ENCODE measurements at regions not wholly inside any gene's neighbourhood (a gene's known extent, or its start where the extent isn't known, plus 50 kb on each side); places are given as distances from the start of the nearest gene placed in this dataset.

DNA sequence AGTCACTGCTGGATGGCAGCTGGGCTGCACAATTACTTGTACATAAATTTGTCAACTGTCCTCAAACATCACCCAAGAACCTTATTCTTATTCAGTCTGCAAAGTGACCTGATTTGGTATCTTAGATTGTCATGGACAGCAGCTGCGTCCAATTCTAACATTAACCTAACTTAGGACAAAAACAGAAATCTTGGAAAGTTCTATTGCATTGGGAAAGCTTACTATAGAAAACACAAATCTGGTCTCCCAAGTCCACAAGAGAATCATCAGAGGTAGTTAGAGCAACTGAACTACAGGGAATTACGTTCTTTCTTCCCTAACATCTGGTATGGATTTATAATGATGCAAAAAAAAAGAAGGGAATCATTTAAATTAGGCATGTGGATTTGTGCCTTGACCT, 283.9 kb downstream of the NR2F1-AS1 start:
- ATAC-seq: no peak
- Histone ChIP-seq H3K4me1 (no peaks in the 10 kb centered on the region), H3K27me3 (no peaks in the 10 kb centered on the region), H3K4me3 (no peak overlapping the region), H3K27ac (no peak overlapping the region), H3K36me3 (no peaks in the 10 kb centered on the region), H3K9me3 (no peaks in the 10 kb centered on the region)
- DNase-seq: no peak
- no peak for TF ChIP-seq POLR2A (IDR thresholded peaks at IDR 0.05)
- intact Hi-C loops (cut with DNase I): no loop called here
- 90 to 92% (median 92%) methylated on average over 2 of the region's 2 CpGs for WGBS, 4 donors

DNA sequence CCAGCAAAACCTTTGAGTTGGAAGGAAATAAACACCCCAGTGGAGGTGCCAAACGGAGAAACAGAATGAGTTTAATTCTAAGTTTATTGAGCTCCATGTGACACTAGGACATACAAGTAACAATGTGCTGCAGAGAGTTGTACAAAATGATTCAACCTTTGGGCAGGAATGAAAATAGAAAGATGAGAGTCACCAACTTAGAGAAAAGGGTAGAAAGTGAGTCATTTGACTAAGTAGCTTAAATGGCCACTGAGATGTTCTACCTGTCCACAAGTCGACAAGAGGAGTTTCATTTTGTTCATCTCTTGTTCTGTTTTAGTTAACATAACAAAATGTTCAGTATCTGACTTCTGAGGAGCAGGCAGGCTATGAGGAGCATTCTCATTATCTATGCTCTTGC, 284.7 kb downstream of the NR2F1-AS1 start:
- DNase-seq (no peak), ATAC-seq (no peak)
- 68 to 78% (median 74%) methylated on average over 2 of the region's 2 CpGs for WGBS, 4 donors
- H3K27ac ChIP-seq: no peak overlapping the region
- H3K36me3 ChIP-seq: no peaks in the 10 kb centered on the region
- H3K9me3 ChIP-seq: no peaks in the 10 kb centered on the region
- no peaks in the 10 kb centered on the region for H3K4me1 ChIP-seq
- H3K27me3 ChIP-seq: no peaks in the 10 kb centered on the region
- no peak for TF ChIP-seq POLR2A (IDR thresholded peaks at IDR 0.05)
- TF ChIP-seq, protein P1, sequence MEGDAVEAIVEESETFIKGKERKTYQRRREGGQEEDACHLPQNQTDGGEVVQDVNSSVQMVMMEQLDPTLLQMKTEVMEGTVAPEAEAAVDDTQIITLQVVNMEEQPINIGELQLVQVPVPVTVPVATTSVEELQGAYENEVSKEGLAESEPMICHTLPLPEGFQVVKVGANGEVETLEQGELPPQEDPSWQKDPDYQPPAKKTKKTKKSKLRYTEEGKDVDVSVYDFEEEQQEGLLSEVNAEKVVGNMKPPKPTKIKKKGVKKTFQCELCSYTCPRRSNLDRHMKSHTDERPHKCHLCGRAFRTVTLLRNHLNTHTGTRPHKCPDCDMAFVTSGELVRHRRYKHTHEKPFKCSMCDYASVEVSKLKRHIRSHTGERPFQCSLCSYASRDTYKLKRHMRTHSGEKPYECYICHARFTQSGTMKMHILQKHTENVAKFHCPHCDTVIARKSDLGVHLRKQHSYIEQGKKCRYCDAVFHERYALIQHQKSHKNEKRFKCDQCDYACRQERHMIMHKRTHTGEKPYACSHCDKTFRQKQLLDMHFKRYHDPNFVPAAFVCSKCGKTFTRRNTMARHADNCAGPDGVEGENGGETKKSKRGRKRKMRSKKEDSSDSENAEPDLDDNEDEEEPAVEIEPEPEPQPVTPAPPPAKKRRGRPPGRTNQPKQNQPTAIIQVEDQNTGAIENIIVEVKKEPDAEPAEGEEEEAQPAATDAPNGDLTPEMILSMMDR (IDR thresholded peaks at IDR 0.05): no peak
- H3K4me3 ChIP-seq: no peak overlapping the region
- intact Hi-C loops (cut with DNase I): no loop called here

DNA sequence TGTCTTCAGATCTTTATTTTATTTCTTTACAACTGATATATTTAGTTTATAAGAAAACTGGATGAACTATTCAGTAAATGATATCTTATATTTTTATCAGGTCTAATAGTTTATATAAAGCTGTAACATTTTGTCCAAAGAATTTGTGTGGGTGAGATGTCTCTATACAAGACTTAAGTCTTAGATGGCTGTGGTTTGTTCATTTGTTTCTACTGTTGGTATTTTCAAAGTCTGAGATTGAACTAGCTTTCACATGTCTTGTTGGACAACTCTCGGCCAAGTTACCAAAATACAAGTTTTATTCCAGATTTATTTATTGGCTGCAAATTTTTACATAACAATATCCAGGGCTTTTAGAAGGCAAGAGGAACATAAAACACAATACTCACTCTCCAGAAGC, 286.0 kb downstream of the NR2F1-AS1 start:
- WGBS, 4 donors: 86 to 92% (median 90%) methylated on average over 1 of the region's 1 CpG
- Histone ChIP-seq H3K9me3 (no peaks in the 10 kb centered on the region), H3K27ac (no peak overlapping the region), H3K36me3 (no peaks in the 10 kb centered on the region), H3K4me1 (no peaks in the 10 kb centered on the region), H3K27me3 (no peaks in the 10 kb centered on the region), H3K4me3 (no peak overlapping the region)
- ATAC-seq (no peak), DNase-seq (no peak)
- intact Hi-C loops (cut with DNase I): no loop called here
- no peak for TF ChIP-seq POLR2A (IDR thresholded peaks at IDR 0.05)
- TF ChIP-seq, protein P1 (IDR thresholded peaks at IDR 0.05): no peak

DNA sequence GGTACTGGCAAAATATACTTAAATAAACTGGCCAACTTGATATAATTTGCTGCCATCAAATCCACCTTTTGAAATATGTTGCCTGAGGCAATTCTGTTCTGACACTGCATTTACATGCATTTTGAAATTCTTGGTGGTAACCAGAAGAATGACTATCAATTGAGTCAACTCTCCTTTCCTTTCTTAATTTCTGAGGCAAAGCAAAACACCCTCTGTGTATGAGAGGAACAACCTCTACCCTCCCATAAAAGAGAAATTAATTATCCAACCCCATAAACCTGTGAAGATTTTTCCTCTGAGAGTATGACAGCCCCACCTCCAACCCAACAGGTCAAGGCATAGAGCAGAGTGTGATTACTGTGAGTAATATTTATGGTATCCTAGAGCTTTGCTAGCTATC, 286.8 kb downstream of the NR2F1-AS1 start:
- TF ChIP-seq, protein P1 (IDR thresholded peaks at IDR 0.05): no peak
- no peak for TF ChIP-seq POLR2A (IDR thresholded peaks at IDR 0.05)
- intact Hi-C loops (cut with DNase I): no loop called here
- Histone ChIP-seq H3K9me3 (no peaks in the 10 kb centered on the region), H3K4me1 (no peaks in the 10 kb centered on the region), H3K36me3 (no peaks in the 10 kb centered on the region), H3K4me3 (no peak overlapping the region), H3K27ac (no peak overlapping the region), H3K27me3 (no peaks in the 10 kb centered on the region)
- no peak for DNase-seq
- ATAC-seq: no peak

DNA sequence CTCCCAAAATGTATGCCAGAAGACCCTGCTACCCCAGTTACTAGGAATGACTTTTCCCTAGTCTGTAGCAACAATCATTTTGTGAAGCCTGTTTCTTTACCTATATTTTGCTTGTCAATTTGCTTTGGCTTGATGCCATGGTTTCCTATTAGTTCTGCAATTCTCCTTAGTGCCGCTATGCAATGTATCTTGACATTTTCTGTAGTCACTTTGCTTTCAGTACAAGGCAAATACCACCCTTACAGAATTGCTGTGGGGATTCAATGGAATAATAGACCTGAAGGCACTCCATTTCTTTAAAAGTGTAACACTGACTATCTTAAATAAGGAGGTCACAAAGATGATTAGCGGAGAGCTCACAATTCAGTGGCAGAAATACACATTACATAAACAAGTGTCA, 291.1 kb downstream of the NR2F1-AS1 start:
- no peaks in the 10 kb centered on the region for H3K4me1 ChIP-seq
- 87 to 91% (median 88%) methylated on average over 2 of the region's 2 CpGs for WGBS, 4 donors
- H3K9me3 ChIP-seq: peaks cover 0 to 25% (median 9%) of the 10 kb centered on the region in 12 donors
- H3K36me3 ChIP-seq: no peaks in the 10 kb centered on the region
- H3K4me3 ChIP-seq: no peak overlapping the region
- ATAC-seq (no peak), DNase-seq (no peak)
- TF ChIP-seq, protein P1 (IDR thresholded peaks at IDR 0.05): no peak
- TF ChIP-seq POLR2A (IDR thresholded peaks at IDR 0.05): no peak
- intact Hi-C loops (cut with DNase I): no loop called here
- H3K27ac ChIP-seq: no peak overlapping the region
- no peaks in the 10 kb centered on the region for H3K27me3 ChIP-seq

Measured in heart left ventricle (tissue), 16 donors.